Left ventricle myocardium inferior (tissue), 1 donor: ENCODE measurements at regions not wholly inside any gene's neighbourhood (a gene's known extent, or its start where the extent isn't known, plus 50 kb on each side); places are given as distances from the start of the nearest gene placed in this dataset.
"Not testable (repeated sequence)": the region's sequence is repeated elsewhere in the genome, so short reads cannot be mapped to it uniquely, and the experiment has no call there.

Experiments
- DNase-seq: peaks from one replicate; pipeline ENCODE4 v3.0.0-alpha.2; 2020
- H3K27ac ChIP-seq: fragments of 200-600 bp; replicated peaks from 2 replicates; pipeline ENCODE4 v1.8.0; 2021
- H3K27me3 ChIP-seq: fragments of 200-600 bp; 2 replicates; pipeline ENCODE4 v1.8.0; 2021; ENCODE audit warnings: low read depth
- H3K36me3 ChIP-seq: fragments of 200-600 bp; 2 replicates; pipeline ENCODE4 v1.8.0; 2021
- H3K4me1 ChIP-seq: fragments of 200-600 bp; 2 replicates; pipeline ENCODE4 v1.8.0; 2021
- H3K4me3 ChIP-seq: fragments of 200-600 bp; 2 replicates; pipeline ENCODE4 v1.8.0; 2021; ENCODE audit warnings: mild to moderate bottlenecking, moderate library complexity
- H3K9me3 ChIP-seq: fragments of 200-600 bp; replicated peaks from 2 replicates; pipeline ENCODE4 v1.8.0; 2021
- intact Hi-C: fragments of 100-400 bp; cut with micrococcal nuclease; formaldehyde crosslinking; loops from one replicate; pipeline ENCODE4 v1.11.0; 2022
- TF ChIP-seq, protein P1 (sequence below): fragments of 200-600 bp; IDR thresholded peaks from 2 replicates; pipeline ENCODE4 v1.8.0; 2021; ENCODE audit warnings: antibody characterized with exemption, mild to moderate bottlenecking, borderline replicate concordance
- donor health status: DM: no; HTN: yes; CAD: no; lungs with severe emphysema.

DNA sequence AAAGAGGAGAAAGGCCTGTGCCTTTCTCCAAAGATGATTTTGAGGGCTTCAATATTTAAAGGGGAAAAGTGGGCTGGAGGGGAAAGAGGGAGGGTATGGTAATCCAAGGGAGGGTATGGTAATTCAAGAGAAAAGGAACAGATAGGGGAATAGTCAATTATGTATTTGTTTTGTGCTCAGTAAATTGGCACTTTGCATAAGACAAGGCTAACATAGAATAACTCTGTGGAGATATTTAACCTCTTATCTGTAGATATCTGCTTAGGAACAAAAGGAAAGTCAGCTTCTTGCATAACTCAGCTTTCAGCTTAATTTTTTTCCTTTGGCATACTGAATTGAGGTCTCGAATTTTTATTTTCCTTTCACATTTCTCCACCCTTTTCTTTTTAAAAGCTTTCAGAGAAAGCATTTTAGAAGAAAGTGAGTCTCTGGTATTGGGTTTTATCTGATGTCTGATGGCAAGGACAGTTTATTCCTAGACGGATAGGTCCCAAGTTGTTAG is 119.9 kb upstream of the F3 start:
- Histone ChIP-seq H3K27ac (no peak overlapping the region), H3K4me3 (no peak overlapping the region), H3K36me3 (no peaks in the 10 kb centered on the region), H3K9me3 (no peaks in the 10 kb centered on the region), H3K4me1 (peaks cover 21% of the 10 kb centered on the region), H3K27me3 (no peaks in the 10 kb centered on the region)
- TF ChIP-seq, protein P1, sequence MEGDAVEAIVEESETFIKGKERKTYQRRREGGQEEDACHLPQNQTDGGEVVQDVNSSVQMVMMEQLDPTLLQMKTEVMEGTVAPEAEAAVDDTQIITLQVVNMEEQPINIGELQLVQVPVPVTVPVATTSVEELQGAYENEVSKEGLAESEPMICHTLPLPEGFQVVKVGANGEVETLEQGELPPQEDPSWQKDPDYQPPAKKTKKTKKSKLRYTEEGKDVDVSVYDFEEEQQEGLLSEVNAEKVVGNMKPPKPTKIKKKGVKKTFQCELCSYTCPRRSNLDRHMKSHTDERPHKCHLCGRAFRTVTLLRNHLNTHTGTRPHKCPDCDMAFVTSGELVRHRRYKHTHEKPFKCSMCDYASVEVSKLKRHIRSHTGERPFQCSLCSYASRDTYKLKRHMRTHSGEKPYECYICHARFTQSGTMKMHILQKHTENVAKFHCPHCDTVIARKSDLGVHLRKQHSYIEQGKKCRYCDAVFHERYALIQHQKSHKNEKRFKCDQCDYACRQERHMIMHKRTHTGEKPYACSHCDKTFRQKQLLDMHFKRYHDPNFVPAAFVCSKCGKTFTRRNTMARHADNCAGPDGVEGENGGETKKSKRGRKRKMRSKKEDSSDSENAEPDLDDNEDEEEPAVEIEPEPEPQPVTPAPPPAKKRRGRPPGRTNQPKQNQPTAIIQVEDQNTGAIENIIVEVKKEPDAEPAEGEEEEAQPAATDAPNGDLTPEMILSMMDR: no peak
- DNase-seq: no peak
- intact Hi-C loops: no loop called here

DNA sequence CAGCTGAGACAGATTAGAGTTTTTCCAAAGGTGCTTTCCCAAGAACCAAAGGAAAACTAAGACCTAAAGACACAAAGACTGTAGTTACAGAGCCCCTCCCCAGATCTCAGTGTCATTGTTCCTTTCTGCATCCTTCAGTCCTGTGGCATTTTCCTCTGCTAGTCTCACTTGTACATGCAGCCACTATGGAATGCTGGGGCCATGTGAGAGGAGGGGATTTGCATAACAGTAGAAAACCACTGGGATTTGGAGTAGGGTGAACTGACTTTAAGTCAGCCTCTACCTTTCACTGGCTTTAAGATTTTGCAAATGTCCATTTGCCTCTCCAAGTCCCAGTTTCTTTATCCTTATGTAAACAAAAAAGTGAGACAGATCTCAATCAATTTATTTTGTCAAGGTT is 119.4 kb upstream of the F3 start:
- H3K27me3 ChIP-seq: no peaks in the 10 kb centered on the region
- intact Hi-C loops: no loop called here
- no peaks in the 10 kb centered on the region for H3K36me3 ChIP-seq
- peaks cover 21% of the 10 kb centered on the region for H3K4me1 ChIP-seq
- no peaks in the 10 kb centered on the region for H3K9me3 ChIP-seq
- no peak for DNase-seq
- TF ChIP-seq, protein P1: no peak
- H3K4me3 ChIP-seq: no peak overlapping the region
- H3K27ac ChIP-seq: no peak overlapping the region

DNA sequence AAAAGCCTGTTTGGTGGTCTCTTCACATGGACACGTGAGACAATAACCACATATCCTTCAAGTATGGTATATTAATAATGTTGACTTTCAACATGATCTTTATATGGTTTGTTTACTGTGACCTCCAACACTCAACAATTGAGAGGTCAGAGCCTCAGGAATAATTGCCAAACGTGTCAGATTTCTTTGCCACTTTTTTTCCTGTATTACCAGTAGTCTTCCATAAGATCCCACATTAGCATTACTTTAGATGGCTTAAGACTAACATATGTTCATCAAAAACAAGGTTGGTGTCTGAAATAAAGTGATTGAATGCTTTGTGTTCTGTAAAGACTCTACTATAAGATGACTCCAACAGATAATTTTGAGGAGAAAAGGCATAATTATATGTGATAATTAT is 118.7 kb upstream of the F3 start:
- intact Hi-C loops: no loop called here
- no peaks in the 10 kb centered on the region for H3K36me3 ChIP-seq
- H3K27me3 ChIP-seq: no peaks in the 10 kb centered on the region
- TF ChIP-seq, protein P1: no peak
- DNase-seq: no peak
- no peak overlapping the region for H3K27ac ChIP-seq
- H3K9me3 ChIP-seq: no peaks in the 10 kb centered on the region
- H3K4me3 ChIP-seq: no peak overlapping the region
- peaks cover 21% of the 10 kb centered on the region for H3K4me1 ChIP-seq

DNA sequence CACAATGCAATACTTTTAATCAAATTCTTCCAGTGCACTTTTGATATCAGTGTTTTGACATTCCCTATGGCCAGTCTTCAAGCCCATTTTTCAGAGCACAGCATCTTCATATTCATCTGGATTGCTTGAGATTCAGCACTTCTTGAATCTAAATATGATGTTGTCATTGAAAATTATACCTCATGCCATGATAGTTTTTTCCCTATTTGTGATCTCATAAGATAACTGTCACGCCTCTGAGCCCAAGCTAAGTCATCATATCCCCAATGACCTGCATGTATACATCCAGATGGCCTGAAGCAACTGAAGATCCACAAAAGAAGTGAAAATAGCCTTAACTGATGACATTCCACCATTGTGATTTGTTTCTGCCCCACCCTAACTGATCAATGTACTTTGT is 117.6 kb upstream of the F3 start:
- H3K4me1 ChIP-seq: peaks cover 27% of the 10 kb centered on the region
- intact Hi-C loops, H3K36me3 ChIP-seq, H3K4me3 ChIP-seq, H3K27me3 ChIP-seq, H3K9me3 ChIP-seq, DNase-seq: not testable (repeated sequence)
- peak overlapping the region; percentile 87 for H3K27ac ChIP-seq

DNA sequence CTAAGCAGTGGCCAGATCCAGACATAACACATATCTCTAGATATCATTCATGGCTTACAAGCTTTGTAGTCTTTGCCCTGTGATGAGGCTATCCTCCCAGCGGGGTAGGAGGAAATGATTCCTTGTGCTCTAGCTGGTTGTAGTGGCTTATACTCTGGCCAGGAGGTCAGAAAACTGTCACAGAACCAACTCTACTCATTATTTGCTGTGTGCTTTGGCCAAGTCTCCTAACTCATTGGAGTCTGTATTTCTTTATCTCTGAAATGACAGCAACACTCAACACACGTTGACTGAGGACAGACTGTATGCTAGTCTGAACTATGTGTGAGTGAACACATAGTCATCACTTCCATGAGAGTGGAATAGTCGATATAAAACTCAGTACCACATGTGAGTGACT is 116.7 kb upstream of the F3 start:
- peak; percentile 39 for DNase-seq
- H3K9me3 ChIP-seq: no peaks in the 10 kb centered on the region
- H3K27me3 ChIP-seq: no peaks in the 10 kb centered on the region
- H3K4me3 ChIP-seq: no peak overlapping the region
- H3K27ac ChIP-seq: peak overlapping the region; percentile 87
- no peaks in the 10 kb centered on the region for H3K36me3 ChIP-seq
- TF ChIP-seq, protein P1: no peak
- peaks cover 37% of the 10 kb centered on the region for H3K4me1 ChIP-seq
- intact Hi-C loops: no loop called here

DNA sequence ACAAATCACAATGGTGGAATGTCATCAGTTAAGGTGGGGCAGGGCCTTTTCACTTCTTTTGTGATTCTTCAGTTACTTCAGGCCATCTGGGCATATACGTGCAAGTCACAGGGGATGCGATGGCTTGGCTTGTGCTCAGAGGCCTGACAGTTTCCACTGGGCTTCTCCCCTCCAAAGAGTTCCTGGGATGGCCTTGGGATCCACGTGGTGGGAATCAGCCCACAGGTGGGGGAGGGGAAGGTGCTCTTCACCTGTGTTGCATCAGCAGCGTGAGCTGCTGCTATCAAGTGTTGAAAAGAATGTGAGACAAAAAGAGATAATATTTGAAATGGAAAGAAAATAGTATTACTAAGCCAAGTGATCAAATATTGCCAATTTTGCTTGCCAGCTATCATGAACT is 116.2 kb upstream of the F3 start:
- H3K9me3 ChIP-seq, intact Hi-C loops, H3K27me3 ChIP-seq, H3K4me3 ChIP-seq, H3K36me3 ChIP-seq: not testable (repeated sequence)
- DNase-seq: peak; percentile 74
- H3K4me1 ChIP-seq: peaks cover 37% of the 10 kb centered on the region
- peak overlapping the region; percentile 87 for H3K27ac ChIP-seq

DNA sequence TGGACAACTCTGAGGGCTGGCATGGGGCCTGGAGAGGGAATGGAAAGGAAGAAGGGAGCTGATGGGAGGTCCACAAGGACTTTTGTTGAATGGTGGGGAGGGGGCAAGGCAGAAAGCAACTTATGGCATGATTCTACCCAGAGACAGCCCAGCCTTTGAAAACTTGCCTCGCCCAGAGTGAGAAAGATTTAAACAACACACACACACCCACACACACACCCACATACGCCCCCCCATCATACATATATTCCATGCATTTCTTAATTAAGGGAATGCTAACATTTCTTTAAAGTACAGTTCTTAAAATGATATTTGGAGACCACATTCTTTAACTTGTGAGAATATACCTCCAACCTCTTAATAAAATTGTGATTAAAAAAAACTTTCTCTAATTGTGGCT is 115.4 kb upstream of the F3 start:
- Histone ChIP-seq H3K9me3 (no peaks in the 10 kb centered on the region), H3K4me1 (peaks cover 37% of the 10 kb centered on the region), H3K27ac (peak overlapping the region; percentile 87), H3K27me3 (no peaks in the 10 kb centered on the region), H3K4me3 (no peak overlapping the region), H3K36me3 (no peaks in the 10 kb centered on the region)
- intact Hi-C loops: no loop called here
- TF ChIP-seq, protein P1: no peak
- DNase-seq: no peak
